IMR-90 (cell line): ENCODE measurements at regions not wholly inside any gene's neighbourhood (a gene's known extent, or its start where the extent isn't known, plus 50 kb on each side); places are given as distances from the start of the nearest gene placed in this dataset.

ENCODE experiments used
- ATAC-seq: fragments of 200-7000 bp; cut with Tn5 transposase; 2 replicates; pipeline ENCODE4 v1.9.1; 2020; ENCODE audit warnings: low read depth, mild to moderate bottlenecking, moderate library complexity
- BruUV-seq: library from RNA; stranded (reverse); fragments of 400-500 nt; replicated peaks from 2 replicates; lab custom pipeline; 2021; lab: Mats Ljungman, UMichigan
- CTCF ChIA-PET: fragments of 300-600 bp; formaldehyde crosslinking; extraction: SDS; loops from one replicate; lab custom pipeline; 2021; ENCODE audit warnings: antibody characterized with exemption; lab: Yijun Ruan, JAX
- POLR2A ChIA-PET: fragments of 300-600 bp; sonication (Branson Sonifier 250); formaldehyde crosslinking; loops from one replicate; lab custom pipeline; 2022; ENCODE audit warnings: antibody characterized with exemption; ENCODE audit not compliant: unreplicated experiment; lab: Charles Lee
- DNase-seq: peaks from one replicate; pipeline ENCODE4 v3.0.0; 2013
- H2AFZ ChIP-seq: replicated peaks from 2 replicates; pipeline ENCODE3; 2013; ENCODE audit warnings: low read length, mild to moderate bottlenecking; ENCODE audit not compliant: poor library complexity
- H2AK5ac ChIP-seq: 2 replicates; pipeline ENCODE4 v1.6.1; 2013; ENCODE audit warnings: low read depth, low read length, inconsistent platforms
- H2AK9ac ChIP-seq: replicated peaks from 2 replicates; pipeline ENCODE3; 2013; ENCODE audit warnings: mild to moderate bottlenecking, low read depth, low read length, moderate library complexity; ENCODE audit not compliant: poor library complexity
- H2BK120ac ChIP-seq: 2 replicates; pipeline ENCODE4 v1.6.1; 2013; ENCODE audit warnings: low read depth, low read length, inconsistent platforms
- H2BK15ac ChIP-seq: 3 replicates; pipeline ENCODE4 v1.6.1; 2013; ENCODE audit warnings: low read depth, low read length, inconsistent platforms
- H2BK20ac ChIP-seq: 2 replicates; pipeline ENCODE4 v1.6.1; 2013; ENCODE audit warnings: low read depth, mild to moderate bottlenecking, inconsistent platforms, low read length, moderate library complexity
- H2BK5ac ChIP-seq: 2 replicates; pipeline ENCODE4 v1.6.1; 2013; ENCODE audit warnings: mild to moderate bottlenecking, low read depth, low read length, inconsistent platforms; ENCODE audit not compliant: poor library complexity, severe bottlenecking
- H3K14ac ChIP-seq: replicated peaks from 2 replicates; pipeline ENCODE4 v1.6.1; 2013; ENCODE audit warnings: low read depth, low read length, inconsistent platforms
- H3K18ac ChIP-seq: 2 replicates; pipeline ENCODE4 v1.6.1; 2013; ENCODE audit warnings: low read depth, low read length, control low read depth
- H3K23ac ChIP-seq: 2 replicates; pipeline ENCODE4 v1.6.1; 2013; ENCODE audit warnings: low read depth, low read length, inconsistent platforms
- H3K27ac ChIP-seq: 2 replicates; pipeline ENCODE4 v1.5.1; 2013; ENCODE audit warnings: mild to moderate bottlenecking, control low read depth, low read length; ENCODE audit not compliant: insufficient read depth
- H3K27me3 ChIP-seq: 2 replicates; pipeline ENCODE4 v1.6.1; 2013; ENCODE audit warnings: low read length; ENCODE audit not compliant: control insufficient read depth, insufficient read depth
- H3K36me3 ChIP-seq: 2 replicates; pipeline ENCODE4 v1.6.1; 2013; ENCODE audit warnings: low read length, mixed read lengths; ENCODE audit not compliant: control insufficient read depth, insufficient read depth
- H3K4ac ChIP-seq: 2 replicates; pipeline ENCODE4 v1.6.1; 2013; ENCODE audit warnings: low read depth, low read length, inconsistent platforms
- H3K4me1 ChIP-seq: 2 replicates; pipeline ENCODE4 v1.6.1; 2013; ENCODE audit warnings: low read length, mixed read lengths; ENCODE audit not compliant: control insufficient read depth, insufficient read depth
- H3K4me2 ChIP-seq: 2 replicates; pipeline ENCODE4 v1.6.1; 2013; ENCODE audit warnings: low read depth, mild to moderate bottlenecking, control low read depth, low read length, moderate library complexity
- H3K4me3 ChIP-seq: 2 replicates; pipeline ENCODE4 v1.5.1; 2013; ENCODE audit warnings: low read depth, mild to moderate bottlenecking, control low read depth, low read length, moderate library complexity; ENCODE audit not compliant: insufficient read depth
- H3K56ac ChIP-seq: 2 replicates; pipeline ENCODE4 v1.6.1; 2013; ENCODE audit warnings: low read length, inconsistent platforms; ENCODE audit not compliant: insufficient read depth; ENCODE audit errors: extremely low read depth
- H3K79me1 ChIP-seq, 2 experiments: 2 replicates each; pipeline ENCODE4 v1.6.1; 2013; ENCODE audit warnings: low read length in 2 of 2, inconsistent platforms in 1 of 2, low read depth in 1 of 2
- H3K9ac ChIP-seq: 2 replicates; pipeline ENCODE4 v1.6.1; 2013; ENCODE audit warnings: low read depth, low read length, control low read depth
- H3K9me1 ChIP-seq: 2 replicates; pipeline ENCODE4 v1.6.1; 2013; ENCODE audit warnings: low read length, inconsistent platforms; ENCODE audit not compliant: insufficient read depth
- H3K9me3 ChIP-seq: 2 replicates; pipeline ENCODE4 v1.6.1; 2013; ENCODE audit warnings: low read length; ENCODE audit not compliant: control insufficient read depth, insufficient read depth
- H4K20me1 ChIP-seq: 2 replicates; pipeline ENCODE4 v1.6.1; 2013; ENCODE audit warnings: low read length, inconsistent platforms; ENCODE audit not compliant: insufficient read depth
- H4K5ac ChIP-seq: 2 replicates; pipeline ENCODE4 v1.6.1; 2013; ENCODE audit warnings: mild to moderate bottlenecking, low read depth, low read length, control low read depth
- H4K8ac ChIP-seq, 2 experiments: 2 replicates each; pipeline ENCODE4 v1.6.1; 2013; ENCODE audit warnings: low read depth in 2 of 2, low read length in 2 of 2, control low read depth in 1 of 2, inconsistent platforms in 1 of 2
- H4K91ac ChIP-seq: 2 replicates; pipeline ENCODE4 v1.6.1; 2013; ENCODE audit warnings: low read depth, low read length, inconsistent platforms; ENCODE audit not compliant: insufficient read depth
- MAFK ChIP-seq: IDR thresholded peaks from 2 replicates; pipeline ENCODE4 v1.6.1; 2012; ENCODE audit warnings: low read depth, low read length, improper control_type of control experiment
- MAZ ChIP-seq: IDR thresholded peaks from 2 replicates; pipeline ENCODE4 v1.6.1; 2012; ENCODE audit warnings: low read depth, mild to moderate bottlenecking, low read length, improper control_type of control experiment, moderate library complexity, borderline replicate concordance
- POLR2A ChIP-seq: IDR thresholded peaks from 2 replicates; pipeline ENCODE4 v1.6.1; 2012; ENCODE audit warnings: mild to moderate bottlenecking, low read depth, low read length
- WGBS, 2 experiments: methylation state at CpG; one replicate each; pipeline versions ENCODE4 v1.1.5 to v1.1.7; 2013; ENCODE audit warnings: missing lambda C conversion rate in 2 of 2; ENCODE audit not compliant: insufficient read length in 1 of 2; ENCODE audit errors: extremely low coverage in 2 of 2; 5-methylcytosine and 5-hydroxymethylcytosine counted together
- dilution Hi-C: fragments of 300-500 bp; cut with HindIII; formaldehyde crosslinking; loops from one replicate; pipeline ENCODE4 v1.14.3; 2018; ENCODE audit warnings: low sequenced_read_pairs; ENCODE audit not compliant: unreplicated experiment
- in situ Hi-C: fragments of 300-500 bp; cut with MboI; formaldehyde crosslinking; loops from 3 replicates; pipeline ENCODE4 v1.14.3; 2019; ENCODE audit warnings: low sequenced_read_pairs, inconsistent platforms, mixed read lengths
- intact Hi-C: fragments of 100-400 bp; cut with micrococcal nuclease; formaldehyde crosslinking; loops from 2 replicates; pipeline ENCODE4 v1.10.0; 2022
- TF ChIP-seq, protein P1 (sequence below): conservative IDR thresholded peaks from 2 replicates; pipeline ENCODE4 v1.5.1; 2012; ENCODE audit warnings: mild to moderate bottlenecking, low read depth, low read length, improper control_type of control experiment

DNA sequence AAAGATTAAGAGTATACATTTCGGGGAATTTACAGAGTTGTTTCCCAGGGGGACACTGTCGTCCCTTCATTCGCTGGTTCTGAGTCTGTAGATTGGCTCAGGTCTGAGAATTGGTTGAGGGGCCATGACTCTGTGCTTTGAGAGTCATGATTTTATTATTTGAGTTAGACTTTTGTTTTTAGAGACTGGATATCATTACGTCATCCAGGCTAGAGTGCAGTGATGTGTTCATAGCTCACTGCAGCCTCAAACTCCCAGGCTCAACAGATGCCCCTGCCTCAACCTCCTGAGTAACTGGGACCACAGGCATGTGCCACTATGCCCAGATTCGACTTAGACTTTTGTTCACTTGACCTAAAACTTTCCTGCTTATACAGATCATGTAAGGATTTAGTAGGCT lies 112.3 kb upstream of the C14orf180 start (continued):
- TF ChIP-seq, protein P1, sequence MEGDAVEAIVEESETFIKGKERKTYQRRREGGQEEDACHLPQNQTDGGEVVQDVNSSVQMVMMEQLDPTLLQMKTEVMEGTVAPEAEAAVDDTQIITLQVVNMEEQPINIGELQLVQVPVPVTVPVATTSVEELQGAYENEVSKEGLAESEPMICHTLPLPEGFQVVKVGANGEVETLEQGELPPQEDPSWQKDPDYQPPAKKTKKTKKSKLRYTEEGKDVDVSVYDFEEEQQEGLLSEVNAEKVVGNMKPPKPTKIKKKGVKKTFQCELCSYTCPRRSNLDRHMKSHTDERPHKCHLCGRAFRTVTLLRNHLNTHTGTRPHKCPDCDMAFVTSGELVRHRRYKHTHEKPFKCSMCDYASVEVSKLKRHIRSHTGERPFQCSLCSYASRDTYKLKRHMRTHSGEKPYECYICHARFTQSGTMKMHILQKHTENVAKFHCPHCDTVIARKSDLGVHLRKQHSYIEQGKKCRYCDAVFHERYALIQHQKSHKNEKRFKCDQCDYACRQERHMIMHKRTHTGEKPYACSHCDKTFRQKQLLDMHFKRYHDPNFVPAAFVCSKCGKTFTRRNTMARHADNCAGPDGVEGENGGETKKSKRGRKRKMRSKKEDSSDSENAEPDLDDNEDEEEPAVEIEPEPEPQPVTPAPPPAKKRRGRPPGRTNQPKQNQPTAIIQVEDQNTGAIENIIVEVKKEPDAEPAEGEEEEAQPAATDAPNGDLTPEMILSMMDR: no peak
- no peak for TF ChIP-seq MAFK

DNA sequence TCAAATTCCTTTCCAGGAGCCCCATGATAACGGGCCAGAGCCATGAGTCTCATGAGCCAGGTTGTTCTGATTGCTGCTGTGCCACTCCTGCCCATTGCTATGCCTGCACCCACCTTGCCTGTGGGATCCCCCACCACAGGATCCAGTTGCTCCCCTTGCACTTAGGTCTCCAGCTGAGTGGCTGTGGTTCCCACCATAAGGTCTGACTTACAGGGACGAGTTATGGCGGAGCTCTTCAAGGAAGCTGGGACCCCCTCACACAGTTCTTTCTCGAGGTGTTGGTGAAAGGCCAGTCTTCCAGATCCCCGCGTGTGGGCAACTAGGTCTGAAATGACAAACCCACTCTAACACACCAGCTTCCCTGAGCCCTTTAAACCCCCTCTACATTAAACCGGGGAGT lies 111.9 kb upstream of the C14orf180 start:
- dilution Hi-C loops (no loop called here), in situ Hi-C loops (no loop called here), intact Hi-C loops (no loop called here)
- no peak overlapping the region for H3K9ac ChIP-seq
- ChIA-PET POLR2A (no interaction called here), CTCF (no interaction called here)
- no peak overlapping the region for H2BK20ac ChIP-seq
- H2BK120ac ChIP-seq: no peak overlapping the region
- H2AK5ac ChIP-seq: no peak overlapping the region
- H3K23ac ChIP-seq: no peak overlapping the region
- H3K79me1 ChIP-seq: no peaks in the 10 kb centered on the region
- no peak overlapping the region for H3K18ac ChIP-seq
- no peaks in the 10 kb centered on the region for H3K9me1 ChIP-seq
- H3K4ac ChIP-seq: no peak overlapping the region
- no peak for ATAC-seq
- H2BK15ac ChIP-seq: no peak overlapping the region
- H3K56ac ChIP-seq: no peak overlapping the region
- no peak overlapping the region for H3K27ac ChIP-seq
- no peaks in the 10 kb centered on the region for H3K4me1 ChIP-seq
- DNase-seq: no peak
- H4K5ac ChIP-seq: no peak overlapping the region
- no peak overlapping the region for H2AFZ ChIP-seq
- WGBS, 2 experiments: 65% methylated on average over 4 of the region's 7 CpGs; no CpG with 5 or more reads in 1 of the 2 experiments
- H3K14ac ChIP-seq: no peak overlapping the region
- no peak for TF ChIP-seq POLR2A
- TF ChIP-seq, protein P1: no peak
- no peak for TF ChIP-seq MAZ
- TF ChIP-seq MAFK: no peak
- H3K4me3 ChIP-seq: no peak overlapping the region
- H4K91ac ChIP-seq: no peak overlapping the region
- no peak overlapping the region for H2BK5ac ChIP-seq
- H4K8ac ChIP-seq: no peak overlapping the region
- H2AK9ac ChIP-seq: no peak overlapping the region
- no peaks in the 10 kb centered on the region for H3K27me3 ChIP-seq
- H3K4me2 ChIP-seq: no peak overlapping the region
- H3K9me3 ChIP-seq: peaks cover 9% of the 10 kb centered on the region
- no peaks in the 10 kb centered on the region for H4K20me1 ChIP-seq
- no TSS peak for BruUV-seq
- no peaks in the 10 kb centered on the region for H3K36me3 ChIP-seq
